Glomerular endothelial cell (primary cell): ENCODE measurements at regions not wholly inside any gene's neighbourhood (a gene's known extent, or its start where the extent isn't known, plus 50 kb on each side); places are given as distances from the start of the nearest gene placed in this dataset.
"Not testable (repeated sequence)": the region's sequence is repeated elsewhere in the genome, so short reads cannot be mapped to it uniquely, and the experiment has no call there.

Experiments
- DNase-seq: peaks from one replicate; pipeline ENCODE4 v3.0.0-alpha.2; 2011; ENCODE audit warnings: low read depth, low spot score; ENCODE audit errors: extremely low read depth

- DNase-seq = no peak
These were observed 184.6 kb upstream of the TBC1D5 start for GRCh38 chr3:17927036-17927435.

- no peak for DNase-seq
These were observed 172.9 kb upstream of the TBC1D5 start for GRCh38 chr3:17915341-17915740.

GRCh38 chr3:17913359-17913758, 170.9 kb upstream of the TBC1D5 start:
- no peak for DNase-seq

- DNase-seq = no peak
These were observed 169.7 kb upstream of the TBC1D5 start for GRCh38 chr3:17911986-17912760.

GRCh38 chr3:17910922-17911321, 168.5 kb upstream of the TBC1D5 start:
- no peak for DNase-seq

- DNase-seq = no peak
These were observed 167.3 kb upstream of the TBC1D5 start for GRCh38 chr3:17909714-17910113.

GRCh38 chr3:17908399-17909191, 166.2 kb upstream of the TBC1D5 start:
- no peak for DNase-seq

GRCh38 chr3:17905996-17906395, 163.6 kb upstream of the TBC1D5 start:
- no peak for DNase-seq

GRCh38 chr3:17901893-17902292, 159.5 kb upstream of the TBC1D5 start:
- DNase-seq = no peak

- DNase-seq = no peak
These were observed 152.1 kb upstream of the TBC1D5 start for GRCh38 chr3:17894434-17895060.

- DNase-seq = no peak
These were observed 148.9 kb upstream of the TBC1D5 start for GRCh38 chr3:17891139-17891856.

- no peak for DNase-seq
These were observed 143.6 kb upstream of the TBC1D5 start for GRCh38 chr3:17885986-17886385.

GRCh38 chr3:17882981-17883380, 140.6 kb upstream of the TBC1D5 start:
- DNase-seq = no peak

GRCh38 chr3:17877299-17877698, 134.9 kb upstream of the TBC1D5 start:
- DNase-seq = no peak

- no peak for DNase-seq
These were observed 132.2 kb upstream of the TBC1D5 start for GRCh38 chr3:17874636-17875035.

- no peak for DNase-seq
These were observed 130.0 kb upstream of the TBC1D5 start for GRCh38 chr3:17872457-17872856.

- DNase-seq = no peak
These were observed 123.2 kb upstream of the TBC1D5 start for GRCh38 chr3:17865631-17866030.

- no peak for DNase-seq
These were observed 119.0 kb upstream of the TBC1D5 start for GRCh38 chr3:17861476-17861875.

- DNase-seq = not testable (repeated sequence)
These were observed 118.5 kb upstream of the TBC1D5 start for GRCh38 chr3:17860840-17861471.

GRCh38 chr3:17852217-17852616, 109.8 kb upstream of the TBC1D5 start:
- no peak for DNase-seq

- no peak for DNase-seq
These were observed 108.0 kb upstream of the TBC1D5 start for GRCh38 chr3:17850448-17850847.
